NT2/D1 (cell line): ENCODE measurements at regions not wholly inside any gene's neighbourhood (a gene's known extent, or its start where the extent isn't known, plus 50 kb on each side); places are given as distances from the start of the nearest gene placed in this dataset.

ENCODE experiments used
- DNase-seq: peaks from one replicate; pipeline ENCODE4 v3.0.0-alpha.2; 2011; ENCODE audit warnings: low read depth, low spot score
- H3K27me3 ChIP-seq: 2 replicates; pipeline ENCODE4 v1.6.0; 2011; ENCODE audit warnings: mild to moderate bottlenecking; ENCODE audit not compliant: insufficient read length, insufficient read depth
- H3K36me3 ChIP-seq: 2 replicates; pipeline ENCODE4 v1.6.1; 2011; ENCODE audit warnings: mild to moderate bottlenecking, low read length, mixed read lengths; ENCODE audit not compliant: insufficient read depth, insufficient read length
- H3K4me1 ChIP-seq: 2 replicates; pipeline ENCODE4 v1.5.1; 2011; ENCODE audit not compliant: insufficient read depth, insufficient read length
- H3K4me3 ChIP-seq: 2 replicates; pipeline ENCODE4 v1.5.1; 2011; ENCODE audit warnings: low read depth; ENCODE audit not compliant: insufficient read length
- H3K9ac ChIP-seq: 2 replicates; pipeline ENCODE4 v1.6.0; 2011; ENCODE audit warnings: low read depth; ENCODE audit not compliant: insufficient read length
- H3K9me3 ChIP-seq: 2 replicates; pipeline ENCODE4 v1.5.1; 2011; ENCODE audit warnings: mild to moderate bottlenecking, low read length; ENCODE audit not compliant: insufficient read depth
- SUZ12 ChIP-seq: IDR thresholded peaks from 2 replicates; pipeline ENCODE4 v1.6.1; 2011; ENCODE audit not compliant: insufficient read length, insufficient read depth; ENCODE audit errors: extremely low read depth
- YY1 ChIP-seq: IDR thresholded peaks from 2 replicates; pipeline ENCODE4 v1.6.1; 2011; ENCODE audit not compliant: insufficient read length, insufficient read depth
- ZNF274 ChIP-seq: IDR thresholded peaks from 2 replicates; pipeline ENCODE4 v1.6.1; 2011; ENCODE audit warnings: mild to moderate bottlenecking, low read depth, low read length

GRCh38 chr4:136124251-136124745 lies 1408.0 kb downstream of the PCDH18 start:
- Histone ChIP-seq H3K9ac (no peak overlapping the region), H3K4me3 (no peak overlapping the region), H3K9me3 (no peaks in the 10 kb centered on the region), H3K4me1 (no peaks in the 10 kb centered on the region), H3K27me3 (no peaks in the 10 kb centered on the region), H3K36me3 (no peaks in the 10 kb centered on the region)
- TF ChIP-seq YY1 (no peak), ZNF274 (no peak), SUZ12 (no peak)
- DNase-seq, result no peak

DNA sequence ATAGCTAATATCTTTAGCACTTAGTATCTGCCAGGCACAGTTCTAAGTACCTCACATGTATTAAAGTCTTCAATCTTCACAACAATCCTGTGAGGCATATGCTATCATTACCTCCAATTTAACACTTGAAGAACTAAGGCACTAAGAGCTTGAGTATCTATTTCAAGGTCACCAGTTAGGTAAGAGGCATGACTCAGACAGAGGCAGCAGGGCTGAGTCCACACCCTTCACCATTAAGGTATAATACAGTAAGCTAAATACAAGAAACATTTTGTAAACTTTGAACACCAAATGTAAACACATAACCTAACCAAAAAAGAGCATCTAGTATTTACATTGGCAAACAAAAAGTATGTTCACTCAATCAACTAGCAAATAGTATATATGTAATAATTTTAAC lies 1410.9 kb downstream of the PCDH18 start:
- H3K4me3 ChIP-seq, result no peak overlapping the region
- H3K9me3 ChIP-seq, result no peaks in the 10 kb centered on the region
- no peak for DNase-seq
- no peaks in the 10 kb centered on the region for H3K27me3 ChIP-seq
- no peaks in the 10 kb centered on the region for H3K36me3 ChIP-seq
- no peaks in the 10 kb centered on the region for H3K4me1 ChIP-seq
- TF ChIP-seq SUZ12, result no peak
- no peak for TF ChIP-seq ZNF274
- no peak for TF ChIP-seq YY1
- H3K9ac ChIP-seq, result no peak overlapping the region

DNA sequence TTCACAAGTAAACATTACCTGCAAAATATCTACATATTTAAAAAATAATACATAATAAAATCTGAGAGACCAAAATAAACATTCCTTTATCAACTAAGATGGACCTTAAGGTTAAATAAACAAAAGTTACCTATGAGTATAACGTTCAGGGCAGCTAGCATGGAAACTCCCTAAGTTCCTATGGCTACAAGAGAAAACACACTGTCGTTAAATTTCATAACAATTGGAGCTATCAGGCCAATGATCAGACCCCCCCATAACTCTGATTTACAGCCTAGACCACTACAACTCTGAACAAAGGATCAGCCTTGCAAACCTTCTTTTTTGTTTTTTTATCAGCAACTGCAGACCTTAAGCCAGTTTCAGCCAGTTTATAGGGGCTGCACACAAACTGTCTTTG lies 1418.4 kb downstream of the PCDH18 start:
- no peak for DNase-seq
- Histone ChIP-seq H3K4me1 (no peaks in the 10 kb centered on the region), H3K36me3 (no peaks in the 10 kb centered on the region), H3K9ac (no peak overlapping the region), H3K4me3 (no peak overlapping the region), H3K27me3 (no peaks in the 10 kb centered on the region), H3K9me3 (no peaks in the 10 kb centered on the region)
- no peak for TF ChIP-seq SUZ12

- no peaks in the 10 kb centered on the region for H3K36me3 ChIP-seq
- no peaks in the 10 kb centered on the region for H3K4me1 ChIP-seq
- no peak for TF ChIP-seq SUZ12
- TF ChIP-seq ZNF274, result no peak
- TF ChIP-seq YY1, result no peak
- DNase-seq, result no peak
- no peak overlapping the region for H3K4me3 ChIP-seq
- no peaks in the 10 kb centered on the region for H3K27me3 ChIP-seq
- no peak overlapping the region for H3K9ac ChIP-seq
- H3K9me3 ChIP-seq, result no peaks in the 10 kb centered on the region
These were observed 1420.2 kb downstream of the PCDH18 start for GRCh38 chr4:136112116-136112515.

DNA sequence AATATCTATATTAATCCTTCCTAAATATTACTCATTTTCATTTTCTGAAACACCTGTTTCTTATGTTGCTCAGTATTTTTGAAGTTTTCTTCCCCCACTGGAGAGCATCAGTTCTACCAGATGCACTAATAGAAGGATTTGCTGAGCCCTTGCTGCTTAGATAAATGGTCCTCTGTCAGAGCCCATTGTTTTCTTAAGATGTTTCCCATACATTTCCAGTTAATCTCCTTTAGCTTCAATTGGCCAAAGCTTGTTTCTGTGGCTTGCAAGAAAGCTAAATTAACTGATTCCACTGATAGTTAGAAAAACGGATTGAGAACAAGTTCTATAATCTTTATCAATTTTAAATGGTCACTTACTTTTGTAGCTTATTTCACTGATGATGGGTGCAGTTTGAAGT lies 1425.5 kb downstream of the PCDH18 start:
- Histone ChIP-seq H3K9me3 (no peaks in the 10 kb centered on the region), H3K9ac (no peak overlapping the region), H3K36me3 (no peaks in the 10 kb centered on the region), H3K4me1 (no peaks in the 10 kb centered on the region), H3K27me3 (no peaks in the 10 kb centered on the region), H3K4me3 (no peak overlapping the region)
- peak; percentile 25 for DNase-seq
- TF ChIP-seq SUZ12, result no peak

DNA sequence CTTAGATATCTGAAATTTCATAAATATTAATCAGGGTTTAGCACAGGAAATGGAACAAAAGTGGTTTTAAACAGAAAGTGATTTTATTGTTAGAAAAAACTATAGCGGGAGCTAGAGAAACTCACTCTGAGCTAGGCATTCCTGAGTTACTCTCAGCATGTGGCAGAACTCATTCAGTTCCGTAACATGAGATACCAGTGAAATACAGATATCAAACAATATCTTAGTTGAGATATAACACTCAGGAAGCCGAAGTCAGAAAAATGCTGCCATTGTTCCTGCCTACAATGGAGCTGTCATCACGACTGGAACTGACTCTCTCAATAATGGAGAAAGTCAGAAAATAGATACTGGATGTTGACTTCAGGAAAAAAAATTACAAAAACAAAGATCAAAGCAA lies 1428.7 kb downstream of the PCDH18 start:
- H3K9me3 ChIP-seq, result no peaks in the 10 kb centered on the region
- DNase-seq, result no peak
- H3K4me1 ChIP-seq, result no peaks in the 10 kb centered on the region
- H3K4me3 ChIP-seq, result no peak overlapping the region
- H3K27me3 ChIP-seq, result no peaks in the 10 kb centered on the region
- no peak for TF ChIP-seq SUZ12
- TF ChIP-seq YY1, result no peak
- no peak for TF ChIP-seq ZNF274
- H3K9ac ChIP-seq, result no peak overlapping the region
- H3K36me3 ChIP-seq, result no peaks in the 10 kb centered on the region

- Histone ChIP-seq H3K9ac (no peak overlapping the region), H3K36me3 (no peaks in the 10 kb centered on the region), H3K4me1 (no peaks in the 10 kb centered on the region), H3K27me3 (no peaks in the 10 kb centered on the region), H3K9me3 (no peaks in the 10 kb centered on the region), H3K4me3 (no peak overlapping the region)
- TF ChIP-seq YY1, result no peak
- no peak for TF ChIP-seq SUZ12
- no peak for TF ChIP-seq ZNF274
- no peak for DNase-seq
These were observed 1434.6 kb downstream of the PCDH18 start for GRCh38 chr4:136097676-136098075.
